ENCODE measurements at regions not wholly inside any gene's neighbourhood (a gene's known extent, or its start where the extent isn't known, plus 50 kb on each side); places are given as distances from the start of the nearest gene placed in this dataset.

DNA sequence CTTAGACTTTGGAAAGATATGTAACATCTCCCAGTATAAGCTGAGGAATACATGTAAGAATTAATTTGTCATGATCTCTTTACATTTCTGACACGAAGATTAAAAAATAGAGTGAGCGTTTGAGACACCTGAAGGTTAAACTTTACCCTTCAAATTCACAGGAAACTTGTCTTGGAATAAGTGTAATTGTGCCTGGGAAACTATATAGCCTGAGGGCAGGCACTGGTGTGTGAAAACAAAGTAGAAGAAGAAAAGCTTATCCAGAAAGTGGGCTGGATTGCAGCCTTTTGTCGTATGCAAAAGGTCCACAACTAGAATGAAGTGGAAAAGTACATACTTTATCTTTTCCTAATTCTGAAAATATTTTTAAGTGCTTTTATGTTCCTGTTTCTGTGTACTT is 275.7 kb upstream of the TCF21 start:
- no peaks in the 10 kb centered on the region for H3K9me2 ChIP-seq (replicated peaks; ENCODE audit: low read length)
- no peaks in the 10 kb centered on the region for H3K79me2 ChIP-seq (ENCODE audit: low read length)
- H3K4me3 ChIP-seq (ENCODE audit: low read length), result no peak overlapping the region
- H3K27ac ChIP-seq (ENCODE audit: low read length), result no peak overlapping the region
- no peak overlapping the region for H3K9ac ChIP-seq (ENCODE audit: low read length)
- H2AFZ ChIP-seq (ENCODE audit: low read length), result no peak overlapping the region
- ChIA-PET POLR2A (ENCODE audit: unreplicated experiment) (no interaction called here), CTCF (no interaction called here)
- no peak for DNase-seq
- no peaks in the 10 kb centered on the region for H3K36me3 ChIP-seq (ENCODE audit: low read depth, low read length)
- intact Hi-C loops (cut with micrococcal nuclease), result no loop called here
- no TSS peak for BruUV-seq (replicated peaks)
- no peaks in the 10 kb centered on the region for H3K9me3 ChIP-seq (ENCODE audit: low read length)
- no peak for ATAC-seq
- peaks cover 6% of the 10 kb centered on the region for H3F3A ChIP-seq (ENCODE audit: low read length, unreplicated experiment)
- H3K27me3 ChIP-seq (ENCODE audit: low read length), result no peaks in the 10 kb centered on the region
- no peaks in the 10 kb centered on the region for H4K20me1 ChIP-seq (ENCODE audit: low read length)
- no peak for TF ChIP-seq CTCF (conservative IDR thresholded peaks at IDR 0.05; ENCODE audit: low read depth, low read length)
- TF ChIP-seq EZH2 (IDR thresholded peaks at IDR 0.05; ENCODE audit: low read length, unreplicated experiment), result no peak
- TF ChIP-seq EZH2phosphoT487 (IDR thresholded peaks at IDR 0.05; ENCODE audit: borderline replicate concordance, low read length), result no peak
- H3K4me2 ChIP-seq (ENCODE audit: low read length), result no peak overlapping the region
- peaks cover 26% of the 10 kb centered on the region for H3K4me1 ChIP-seq (ENCODE audit: insufficient read depth, low read length)

GRCh38 chr6:133621751-133622150 is 267.2 kb upstream of the TCF21 start:
- no peak overlapping the region for H3K4me3 ChIP-seq (ENCODE audit: low read length)
- POLR2A ChIA-PET (ENCODE audit: unreplicated experiment), result no interaction called here
- H3K27me3 ChIP-seq (ENCODE audit: low read length), result no peaks in the 10 kb centered on the region
- BruUV-seq (replicated peaks), result no TSS peak
- CTCF ChIA-PET, result no interaction called here
- DNase-seq (peak; percentile 20), ATAC-seq (peak; percentile 85)
- TF ChIP-seq EZH2 (IDR thresholded peaks at IDR 0.05; ENCODE audit: low read length, unreplicated experiment) (no peak), EZH2phosphoT487 (IDR thresholded peaks at IDR 0.05; ENCODE audit: borderline replicate concordance, low read length) (no peak), CTCF (conservative IDR thresholded peaks at IDR 0.05; ENCODE audit: low read depth, low read length) (no peak)
- intact Hi-C loops (cut with micrococcal nuclease), result loop anchor here (5.0 kb wide), 1 partner anchor 49 kb away; no protein-coding TSS in a partner anchor
- H2AFZ ChIP-seq (ENCODE audit: low read length), result no peak overlapping the region
- H3F3A ChIP-seq (ENCODE audit: low read length, unreplicated experiment), result no peaks in the 10 kb centered on the region
- H3K27ac ChIP-seq (ENCODE audit: low read length), result peak overlapping the region; percentile 62
- H3K79me2 ChIP-seq (ENCODE audit: low read length), result no peaks in the 10 kb centered on the region
- H4K20me1 ChIP-seq (ENCODE audit: low read length), result no peaks in the 10 kb centered on the region
- peaks cover 23% of the 10 kb centered on the region for H3K4me1 ChIP-seq (ENCODE audit: insufficient read depth, low read length)
- H3K9me3 ChIP-seq (ENCODE audit: low read length), result no peaks in the 10 kb centered on the region
- H3K9me2 ChIP-seq (replicated peaks; ENCODE audit: low read length), result no peaks in the 10 kb centered on the region
- no peak overlapping the region for H3K4me2 ChIP-seq (ENCODE audit: low read length)
- no peaks in the 10 kb centered on the region for H3K36me3 ChIP-seq (ENCODE audit: low read depth, low read length)
- no peak overlapping the region for H3K9ac ChIP-seq (ENCODE audit: low read length)

DNA sequence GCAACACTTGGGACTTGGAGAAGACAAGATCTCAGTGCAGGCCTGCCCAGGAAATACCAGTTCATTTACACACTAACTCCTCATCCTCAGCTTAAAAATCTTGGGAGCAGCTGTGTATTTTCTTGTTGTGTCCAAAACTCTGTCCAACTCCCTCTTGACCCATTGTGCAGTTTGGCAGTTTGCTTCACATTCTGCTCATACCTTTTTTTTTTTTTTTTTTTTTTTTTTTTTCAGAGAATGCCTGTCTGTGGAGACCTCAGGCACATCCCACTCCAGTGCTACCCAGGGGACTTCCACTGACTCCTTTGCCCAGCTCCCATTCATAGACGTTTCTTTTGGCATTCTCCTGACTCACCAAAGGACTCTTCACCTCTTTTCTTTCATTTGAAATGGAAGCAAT is 265.8 kb upstream of the TCF21 start:
- Histone ChIP-seq H3F3A (ENCODE audit: low read length, unreplicated experiment) (no peaks in the 10 kb centered on the region), H3K4me1 (ENCODE audit: insufficient read depth, low read length) (peaks cover 23% of the 10 kb centered on the region), H2AFZ (ENCODE audit: low read length) (peak overlapping the region; percentile 66), H3K27me3 (ENCODE audit: low read length) (no peaks in the 10 kb centered on the region), H3K9me3 (ENCODE audit: low read length) (no peaks in the 10 kb centered on the region), H3K4me2 (ENCODE audit: low read length) (peak overlapping the region; percentile 70), H3K27ac (ENCODE audit: low read length) (peak overlapping the region; percentile 80), H4K20me1 (ENCODE audit: low read length) (no peaks in the 10 kb centered on the region), H3K79me2 (ENCODE audit: low read length) (no peaks in the 10 kb centered on the region), H3K36me3 (ENCODE audit: low read depth, low read length) (no peaks in the 10 kb centered on the region), H3K4me3 (ENCODE audit: low read length) (no peak overlapping the region), H3K9ac (ENCODE audit: low read length) (peak overlapping the region; percentile 48), H3K9me2 (replicated peaks; ENCODE audit: low read length) (no peaks in the 10 kb centered on the region)
- intact Hi-C loops (cut with micrococcal nuclease), result loop anchor here (5.0 kb wide), 1 partner anchor 51 kb away; no protein-coding TSS in a partner anchor
- ChIA-PET POLR2A (ENCODE audit: unreplicated experiment) (no interaction called here), CTCF (interaction anchor here (0.7 to 0.8 kb wide), 2 partner anchors 53 to 195 kb away, joined by 4 to 9 read pairs; no protein-coding TSS in a partner anchor)
- BruUV-seq (replicated peaks), result no TSS peak
- DNase-seq (no peak), ATAC-seq (0 out of 2 replicates have a peak, but pooled peaks have one; percentile 27)
- TF ChIP-seq EZH2phosphoT487 (IDR thresholded peaks at IDR 0.05; ENCODE audit: borderline replicate concordance, low read length) (no peak), CTCF (conservative IDR thresholded peaks at IDR 0.05; ENCODE audit: low read depth, low read length) (no peak), EZH2 (IDR thresholded peaks at IDR 0.05; ENCODE audit: low read length, unreplicated experiment) (no peak)

All from PC-3 (cell line).